ENCODE measurements at regions not wholly inside any gene's neighbourhood (a gene's known extent, or its start where the extent isn't known, plus 50 kb on each side); places are given as distances from the start of the nearest gene placed in this dataset.

DNA sequence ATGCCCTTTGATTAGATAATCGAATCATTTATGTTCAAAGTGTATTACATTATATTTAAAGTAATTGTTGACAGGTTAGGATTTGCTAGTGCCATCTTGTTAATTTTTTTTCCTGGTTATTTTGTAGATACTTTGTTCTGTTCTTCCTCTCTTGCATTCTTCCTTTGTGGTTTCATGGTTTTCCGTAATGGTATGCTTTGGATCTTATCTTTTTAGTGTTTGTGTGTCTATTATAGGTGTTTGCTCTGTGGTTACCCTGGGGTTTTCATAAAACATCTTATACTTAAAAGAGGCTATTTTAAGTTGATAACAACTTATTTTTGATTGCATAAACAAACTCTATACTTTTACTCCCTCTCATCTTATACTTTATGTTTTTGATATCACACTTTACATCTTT, 108.2 kb upstream of the SRD5A3 start:
- TF ChIP-seq SP1 (IDR thresholded peaks at IDR 0.05) (no peak), TARDBP (IDR thresholded peaks at IDR 0.05) (no peak), FOXA1 (IDR thresholded peaks at IDR 0.05) (no peak), FOXK2 (IDR thresholded peaks at IDR 0.05) (no peak), ZNF384 (IDR thresholded peaks at IDR 0.05) (no peak), BHLHE40 (IDR thresholded peaks at IDR 0.05; ENCODE audit: borderline replicate concordance) (no peak), NFRKB (IDR thresholded peaks at IDR 0.05) (no peak), SUZ12 (IDR thresholded peaks at IDR 0.05) (no peak), HDGF (IDR thresholded peaks at IDR 0.05; ENCODE audit: borderline replicate concordance) (no peak), ELF4 (IDR thresholded peaks at IDR 0.05) (no peak), FOXM1 (IDR thresholded peaks at IDR 0.05; ENCODE audit: borderline replicate concordance) (no peak)
- TF ChIP-seq, protein P1, sequence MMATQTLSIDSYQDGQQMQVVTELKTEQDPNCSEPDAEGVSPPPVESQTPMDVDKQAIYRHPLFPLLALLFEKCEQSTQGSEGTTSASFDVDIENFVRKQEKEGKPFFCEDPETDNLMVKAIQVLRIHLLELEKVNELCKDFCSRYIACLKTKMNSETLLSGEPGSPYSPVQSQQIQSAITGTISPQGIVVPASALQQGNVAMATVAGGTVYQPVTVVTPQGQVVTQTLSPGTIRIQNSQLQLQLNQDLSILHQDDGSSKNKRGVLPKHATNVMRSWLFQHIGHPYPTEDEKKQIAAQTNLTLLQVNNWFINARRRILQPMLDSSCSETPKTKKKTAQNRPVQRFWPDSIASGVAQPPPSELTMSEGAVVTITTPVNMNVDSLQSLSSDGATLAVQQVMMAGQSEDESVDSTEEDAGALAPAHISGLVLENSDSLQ (IDR thresholded peaks at IDR 0.05) = no peak

Data from HEK293T (cell line).